ENCODE measurements at regions not wholly inside any gene's neighbourhood (a gene's known extent, or its start where the extent isn't known, plus 50 kb on each side); places are given as distances from the start of the nearest gene placed in this dataset.

DNA sequence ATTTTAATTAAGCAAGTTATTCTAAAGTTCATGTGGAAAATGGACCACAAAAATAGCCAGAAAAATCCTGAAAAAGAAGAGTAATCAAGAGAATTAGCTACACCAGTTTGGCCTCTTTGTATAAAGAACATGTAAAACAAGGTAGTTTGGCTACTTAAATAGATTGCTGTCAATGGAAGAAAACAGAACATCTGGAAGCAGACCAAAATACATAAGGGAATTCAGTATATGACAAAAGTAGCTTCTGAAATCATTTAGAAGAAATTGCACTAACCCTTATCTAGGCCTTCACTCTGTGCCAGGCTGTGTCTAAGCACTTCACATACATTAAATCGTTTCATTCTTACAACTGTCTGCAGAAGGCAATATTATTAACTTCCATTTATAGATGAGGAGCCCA, 156.6 kb downstream of the PRDM6 start:
- TF ChIP-seq, protein P1, sequence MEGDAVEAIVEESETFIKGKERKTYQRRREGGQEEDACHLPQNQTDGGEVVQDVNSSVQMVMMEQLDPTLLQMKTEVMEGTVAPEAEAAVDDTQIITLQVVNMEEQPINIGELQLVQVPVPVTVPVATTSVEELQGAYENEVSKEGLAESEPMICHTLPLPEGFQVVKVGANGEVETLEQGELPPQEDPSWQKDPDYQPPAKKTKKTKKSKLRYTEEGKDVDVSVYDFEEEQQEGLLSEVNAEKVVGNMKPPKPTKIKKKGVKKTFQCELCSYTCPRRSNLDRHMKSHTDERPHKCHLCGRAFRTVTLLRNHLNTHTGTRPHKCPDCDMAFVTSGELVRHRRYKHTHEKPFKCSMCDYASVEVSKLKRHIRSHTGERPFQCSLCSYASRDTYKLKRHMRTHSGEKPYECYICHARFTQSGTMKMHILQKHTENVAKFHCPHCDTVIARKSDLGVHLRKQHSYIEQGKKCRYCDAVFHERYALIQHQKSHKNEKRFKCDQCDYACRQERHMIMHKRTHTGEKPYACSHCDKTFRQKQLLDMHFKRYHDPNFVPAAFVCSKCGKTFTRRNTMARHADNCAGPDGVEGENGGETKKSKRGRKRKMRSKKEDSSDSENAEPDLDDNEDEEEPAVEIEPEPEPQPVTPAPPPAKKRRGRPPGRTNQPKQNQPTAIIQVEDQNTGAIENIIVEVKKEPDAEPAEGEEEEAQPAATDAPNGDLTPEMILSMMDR (IDR thresholded peaks at IDR 0.05), result no peak
- TF ChIP-seq EZH2phosphoT487 (IDR thresholded peaks at IDR 0.05) (no peak), EZH2 (IDR thresholded peaks at IDR 0.05) (no peak)

Measured in neural progenitor cell (in vitro differentiated cells).